ENCODE measurements at regions not wholly inside any gene's neighbourhood (a gene's known extent, or its start where the extent isn't known, plus 50 kb on each side); places are given as distances from the start of the nearest gene placed in this dataset.

- H3K27ac ChIP-seq: no peak overlapping the region
- no peak for TF ChIP-seq CTCF (conservative IDR thresholded peaks at IDR 0.05; ENCODE audit: low read depth)
- no peak for DNase-seq (ENCODE audit: low spot score)
- ChIA-PET POLR2A (ENCODE audit: low non-redundant PET) (no interaction called here), CTCF (no interaction called here)
Observed at GRCh38 chr2:215780313-215780712, 233.0 kb downstream of the MREG start.

- CTCF ChIA-PET: no interaction called here
- H3K27ac ChIP-seq: no peak overlapping the region
- no peak for DNase-seq (ENCODE audit: low spot score)
- POLR2A ChIA-PET (ENCODE audit: low non-redundant PET): no interaction called here
- TF ChIP-seq CTCF (conservative IDR thresholded peaks at IDR 0.05; ENCODE audit: low read depth): no peak
Observed at GRCh38 chr2:215779912-215780311, 233.4 kb downstream of the MREG start.

- no peak for TF ChIP-seq CTCF (conservative IDR thresholded peaks at IDR 0.05; ENCODE audit: low read depth)
- no peak for DNase-seq (ENCODE audit: low spot score)
- CTCF ChIA-PET: interaction anchor here (0.7 kb wide), 1 partner anchor 173 kb away, joined by 3 read pairs; no protein-coding TSS in a partner anchor
Observed at GRCh38 chr2:215777465-215778044, 235.8 kb downstream of the MREG start.

GRCh38 chr2:215775106-215775505, 238.2 kb downstream of the MREG start:
- POLR2A ChIA-PET (ENCODE audit: low non-redundant PET): no interaction called here

More at GRCh38 chr2:215777465-215778044, 235.8 kb downstream of the MREG start:
- POLR2A ChIA-PET (ENCODE audit: low non-redundant PET): no interaction called here
- H3K27ac ChIP-seq: no peak overlapping the region

GRCh38 chr2:215773728-215774127, 239.6 kb downstream of the MREG start:
- peak; percentile 20 for DNase-seq (ENCODE audit: low spot score)
- H3K27ac ChIP-seq: no peak overlapping the region
- ChIA-PET POLR2A (ENCODE audit: low non-redundant PET) (no interaction called here), CTCF (no interaction called here)
- no peak for TF ChIP-seq CTCF (conservative IDR thresholded peaks at IDR 0.05; ENCODE audit: low read depth)

More at GRCh38 chr2:215775106-215775505, 238.2 kb downstream of the MREG start:
- DNase-seq (ENCODE audit: low spot score): no peak
- TF ChIP-seq CTCF (conservative IDR thresholded peaks at IDR 0.05; ENCODE audit: low read depth): no peak
- H3K27ac ChIP-seq: no peak overlapping the region
- CTCF ChIA-PET: interaction anchor here (0.6 kb wide), 1 partner anchor 509 kb away, joined by 3 read pairs; no protein-coding TSS in a partner anchor

GRCh38 chr2:215772634-215773563, 240.5 kb downstream of the MREG start:
- H3K27ac ChIP-seq: no peak overlapping the region
- no peak for DNase-seq (ENCODE audit: low spot score)
- no peak for TF ChIP-seq CTCF (conservative IDR thresholded peaks at IDR 0.05; ENCODE audit: low read depth)
- ChIA-PET CTCF (no interaction called here), POLR2A (ENCODE audit: low non-redundant PET) (no interaction called here)
